ENCODE measurements at regions not wholly inside any gene's neighbourhood (a gene's known extent, or its start where the extent isn't known, plus 50 kb on each side); places are given as distances from the start of the nearest gene placed in this dataset.

DNA sequence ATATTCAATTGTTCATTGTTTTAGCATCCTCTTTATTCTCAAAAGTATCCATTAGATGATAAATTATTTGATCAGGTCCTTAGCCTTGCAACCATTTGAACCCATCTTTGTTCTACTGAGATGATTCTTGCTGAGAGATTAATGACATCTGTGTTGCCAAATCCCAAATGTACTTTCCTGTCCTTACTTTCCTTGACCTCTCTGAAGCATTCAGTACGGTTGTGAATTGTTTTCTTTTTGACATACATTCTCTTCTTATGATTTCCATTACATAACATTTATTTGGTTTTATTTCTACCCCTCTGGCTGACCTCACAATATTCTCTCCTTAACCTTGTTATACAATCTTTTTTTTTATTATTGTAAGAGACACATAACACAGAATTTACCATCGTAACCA lies 1058.6 kb upstream of the CNTNAP5 start:
- TF ChIP-seq, protein P1, sequence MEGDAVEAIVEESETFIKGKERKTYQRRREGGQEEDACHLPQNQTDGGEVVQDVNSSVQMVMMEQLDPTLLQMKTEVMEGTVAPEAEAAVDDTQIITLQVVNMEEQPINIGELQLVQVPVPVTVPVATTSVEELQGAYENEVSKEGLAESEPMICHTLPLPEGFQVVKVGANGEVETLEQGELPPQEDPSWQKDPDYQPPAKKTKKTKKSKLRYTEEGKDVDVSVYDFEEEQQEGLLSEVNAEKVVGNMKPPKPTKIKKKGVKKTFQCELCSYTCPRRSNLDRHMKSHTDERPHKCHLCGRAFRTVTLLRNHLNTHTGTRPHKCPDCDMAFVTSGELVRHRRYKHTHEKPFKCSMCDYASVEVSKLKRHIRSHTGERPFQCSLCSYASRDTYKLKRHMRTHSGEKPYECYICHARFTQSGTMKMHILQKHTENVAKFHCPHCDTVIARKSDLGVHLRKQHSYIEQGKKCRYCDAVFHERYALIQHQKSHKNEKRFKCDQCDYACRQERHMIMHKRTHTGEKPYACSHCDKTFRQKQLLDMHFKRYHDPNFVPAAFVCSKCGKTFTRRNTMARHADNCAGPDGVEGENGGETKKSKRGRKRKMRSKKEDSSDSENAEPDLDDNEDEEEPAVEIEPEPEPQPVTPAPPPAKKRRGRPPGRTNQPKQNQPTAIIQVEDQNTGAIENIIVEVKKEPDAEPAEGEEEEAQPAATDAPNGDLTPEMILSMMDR (IDR thresholded peaks at IDR 0.05; ENCODE audit: low read depth, low read length) = no peak
- TF ChIP-seq, protein P2, sequence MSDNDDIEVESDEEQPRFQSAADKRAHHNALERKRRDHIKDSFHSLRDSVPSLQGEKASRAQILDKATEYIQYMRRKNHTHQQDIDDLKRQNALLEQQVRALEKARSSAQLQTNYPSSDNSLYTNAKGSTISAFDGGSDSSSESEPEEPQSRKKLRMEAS (IDR thresholded peaks at IDR 0.05; ENCODE audit: low read depth, low read length) = no peak
- TF ChIP-seq POLR2A (IDR thresholded peaks at IDR 0.05; ENCODE audit: extremely low read depth, insufficient read length) (no peak), MYC (IDR thresholded peaks at IDR 0.05; ENCODE audit: low read depth, low read length) (no peak)
- no peak for DNase-seq (ENCODE audit: low read depth)
- no peak overlapping the region for H3K4me3 ChIP-seq (ENCODE audit: low read depth, low read length)

DNA sequence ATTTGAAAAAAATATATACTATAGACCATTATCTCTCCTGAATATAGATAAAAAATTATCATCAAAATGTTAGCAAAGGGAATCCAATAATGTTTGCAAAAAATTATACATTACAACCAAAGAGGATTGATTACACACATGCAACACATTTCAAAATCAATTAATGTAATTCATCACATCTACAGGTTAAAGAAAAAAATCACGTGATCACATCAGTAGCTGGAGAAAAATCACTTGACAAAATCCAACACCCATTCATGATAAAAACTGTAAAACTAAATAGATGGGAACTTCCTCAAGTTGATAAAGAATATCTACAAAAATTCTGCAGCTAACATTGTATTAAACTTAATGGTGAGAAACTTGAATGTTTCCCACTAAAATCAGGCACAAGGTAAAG lies 1047.5 kb upstream of the CNTNAP5 start:
- TF ChIP-seq, protein P1 (IDR thresholded peaks at IDR 0.05; ENCODE audit: low read depth, low read length) = no peak
- no peak overlapping the region for H3K4me3 ChIP-seq (ENCODE audit: low read depth, low read length)
- DNase-seq (ENCODE audit: low read depth) = no peak

DNA sequence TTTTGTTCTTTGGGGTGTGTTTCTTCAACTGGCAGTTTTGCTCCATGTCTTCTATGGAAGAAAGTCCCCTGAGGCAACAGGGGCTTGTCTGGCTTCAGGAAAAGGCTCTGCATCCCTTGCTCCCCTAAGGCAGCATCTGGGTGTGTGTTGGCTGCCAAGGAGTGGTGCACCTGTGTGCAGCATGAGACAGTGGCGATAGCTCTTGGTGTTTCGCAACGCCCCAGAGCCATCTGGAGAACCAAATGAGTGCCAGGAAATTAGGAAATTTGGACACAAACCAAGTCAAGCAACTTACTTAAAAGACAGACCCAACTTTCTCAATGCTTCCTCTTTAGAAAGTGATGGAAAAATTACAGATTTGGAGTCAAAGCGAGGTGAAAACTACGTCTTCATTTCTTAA lies 1044.4 kb upstream of the CNTNAP5 start:
- TF ChIP-seq POLR2A (IDR thresholded peaks at IDR 0.05; ENCODE audit: extremely low read depth, insufficient read length) (no peak), MYC (IDR thresholded peaks at IDR 0.05; ENCODE audit: low read depth, low read length) (no peak)
- TF ChIP-seq, protein P2 (IDR thresholded peaks at IDR 0.05; ENCODE audit: low read depth, low read length) = no peak
- TF ChIP-seq, protein P1 (IDR thresholded peaks at IDR 0.05; ENCODE audit: low read depth, low read length) = no peak
- no peak overlapping the region for H3K4me3 ChIP-seq (ENCODE audit: low read depth, low read length)
- peak; percentile 18 for DNase-seq (ENCODE audit: low read depth)

DNA sequence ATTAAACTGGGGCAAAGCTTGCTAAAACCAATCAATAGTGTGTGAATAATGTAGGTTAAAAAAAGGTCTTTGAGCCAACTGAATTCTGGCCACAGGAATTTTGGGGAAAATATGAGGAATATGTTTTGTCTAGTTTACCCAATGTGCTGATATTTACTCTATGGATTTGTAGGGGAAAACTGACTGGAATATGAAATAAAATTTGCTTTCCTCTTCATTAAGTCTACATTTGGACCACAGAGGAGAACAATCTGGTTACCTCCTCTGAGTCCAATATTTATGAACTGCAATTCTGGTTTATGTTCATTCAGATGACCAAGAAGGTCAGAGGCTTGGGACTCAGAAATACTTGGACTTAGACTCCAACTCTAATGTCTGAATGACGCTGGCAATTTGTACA lies 1042.2 kb upstream of the CNTNAP5 start:
- H3K4me3 ChIP-seq (ENCODE audit: low read depth, low read length) = no peak overlapping the region
- TF ChIP-seq, protein P1 (IDR thresholded peaks at IDR 0.05; ENCODE audit: low read depth, low read length) = no peak
- TF ChIP-seq POLR2A (IDR thresholded peaks at IDR 0.05; ENCODE audit: extremely low read depth, insufficient read length) = no peak
- TF ChIP-seq, protein P2 (IDR thresholded peaks at IDR 0.05; ENCODE audit: low read depth, low read length) = no peak
- no peak for TF ChIP-seq MYC (IDR thresholded peaks at IDR 0.05; ENCODE audit: low read depth, low read length)
- no peak for DNase-seq (ENCODE audit: low read depth)

DNA sequence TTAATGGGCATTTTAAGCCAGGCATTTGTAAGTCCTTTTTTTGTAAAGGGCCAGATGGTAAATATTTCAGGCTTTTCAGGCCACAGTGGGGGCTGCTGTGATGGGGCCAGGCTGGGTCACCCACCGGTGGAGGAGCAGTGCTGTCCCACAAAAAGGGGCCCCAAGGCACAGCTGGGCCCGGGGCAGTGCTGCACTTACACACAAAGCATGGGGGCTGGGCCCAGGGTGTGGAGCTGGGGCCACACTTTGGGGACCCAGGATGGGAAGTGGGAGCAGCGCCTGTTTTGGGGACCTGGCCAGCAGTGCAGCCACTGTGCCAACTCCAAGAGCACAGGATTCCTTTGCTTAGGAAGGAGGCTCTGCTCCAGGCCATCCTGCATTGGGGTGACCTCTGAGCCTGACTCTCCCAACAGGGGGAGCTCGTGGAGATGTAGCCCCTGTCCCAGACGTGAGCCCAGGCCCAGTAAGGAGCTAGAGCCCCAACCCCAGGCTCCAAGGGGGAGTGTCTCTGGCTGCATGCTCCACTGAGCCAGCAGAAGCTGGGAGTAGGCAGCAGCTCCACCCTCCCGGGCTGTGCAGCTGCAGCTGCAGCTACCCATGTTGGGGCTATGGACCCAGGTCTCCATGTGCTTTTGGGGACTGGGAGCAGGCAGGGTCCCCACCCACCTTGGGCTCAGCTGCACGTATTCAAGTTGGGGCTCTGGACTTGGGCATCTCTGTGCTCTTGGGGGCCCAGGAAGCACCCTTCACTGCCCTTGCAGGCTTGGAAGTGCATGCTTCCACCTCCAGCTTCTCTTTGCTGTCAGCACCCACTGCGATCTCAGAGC lies 1036.5 kb upstream of the CNTNAP5 start:
- TF ChIP-seq, protein P1 (IDR thresholded peaks at IDR 0.05; ENCODE audit: low read depth, low read length) = peak; percentile 15
- no peak for TF ChIP-seq POLR2A (IDR thresholded peaks at IDR 0.05; ENCODE audit: extremely low read depth, insufficient read length)
- peak; percentile 10 for DNase-seq (ENCODE audit: low read depth)
- no peak overlapping the region for H3K4me3 ChIP-seq (ENCODE audit: low read depth, low read length)

DNA sequence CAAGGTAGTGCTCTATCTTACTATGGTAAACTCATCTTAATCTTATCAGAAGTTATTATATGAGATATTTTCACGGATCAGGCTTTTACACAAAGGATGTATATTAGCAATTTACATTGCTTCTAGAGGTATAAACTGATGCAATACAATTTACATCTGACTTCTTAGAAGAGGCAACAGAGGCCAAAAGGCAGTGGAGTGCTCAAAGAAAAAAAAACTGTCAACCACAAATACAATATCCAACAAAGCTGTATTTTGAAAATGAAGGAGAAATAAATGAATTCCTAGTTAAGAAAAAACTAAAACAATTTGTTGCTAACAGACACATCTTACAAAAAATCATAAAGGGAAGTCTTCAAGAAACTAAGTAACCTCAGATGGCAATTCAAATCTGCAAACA lies 1031.5 kb upstream of the CNTNAP5 start:
- no peak for DNase-seq (ENCODE audit: low read depth)
- TF ChIP-seq POLR2A (IDR thresholded peaks at IDR 0.05; ENCODE audit: extremely low read depth, insufficient read length) (no peak), MYC (IDR thresholded peaks at IDR 0.05; ENCODE audit: low read depth, low read length) (no peak)
- TF ChIP-seq, protein P1 (IDR thresholded peaks at IDR 0.05; ENCODE audit: low read depth, low read length) = no peak
- TF ChIP-seq, protein P2 (IDR thresholded peaks at IDR 0.05; ENCODE audit: low read depth, low read length) = no peak
- no peak overlapping the region for H3K4me3 ChIP-seq (ENCODE audit: low read depth, low read length)
